Heart right ventricle (tissue), 16 donors: ENCODE measurements at regions not wholly inside any gene's neighbourhood (a gene's known extent, or its start where the extent isn't known, plus 50 kb on each side); places are given as distances from the start of the nearest gene placed in this dataset.
A peak's percentile ranks its signal among the peaks of the same experiment; 100 is the strongest.
"Not testable (repeated sequence)": the region's sequence is repeated elsewhere in the genome, so short reads cannot be mapped to it uniquely, and the experiment has no call there.

ENCODE experiments used
- ATAC-seq, 8 donors: fragments of 200-7000 bp; cut with Tn5 transposase; one replicate each; pipeline ENCODE4 v1.9.1; 2020; ENCODE audit warnings: mild to moderate bottlenecking in 8 of 8, moderate library complexity in 8 of 8, moderate number of reproducible peaks in 1 of 8
- DNase-seq, 2 donors: peaks; one replicate each; pipeline ENCODE4 v3.0.0-alpha.2; 2020
- H3K27ac ChIP-seq, 10 donors: fragments of 200-600 bp; sonication (generic) in 2 of 10; one replicate each; pipeline versions ENCODE4 v1.5.0 to v1.8.0; 2020 to 2022; ENCODE audit warnings: mild to moderate bottlenecking in 3 of 10
- H3K27me3 ChIP-seq, 7 donors: fragments of 200-600 bp; one replicate each; pipeline ENCODE4 v1.8.0; 2021 to 2022; ENCODE audit warnings: mild to moderate bottlenecking in 2 of 7
- H3K36me3 ChIP-seq, 9 donors: fragments of 200-600 bp; sonication (generic) in 1 of 9; one replicate each; pipeline versions ENCODE4 v1.5.0 to v1.8.0; 2020 to 2022; ENCODE audit warnings: mild to moderate bottlenecking in 2 of 9
- H3K4me1 ChIP-seq, 9 donors: fragments of 200-600 bp; sonication (generic) in 1 of 9; one replicate each; pipeline versions ENCODE4 v1.5.0 to v1.8.0; 2020 to 2022; ENCODE audit warnings: mild to moderate bottlenecking in 4 of 9
- H3K4me3 ChIP-seq, 10 donors: fragments of 200-600 bp; sonication (generic) in 2 of 10; one replicate each; pipeline versions ENCODE4 v1.5.0 to v1.8.0; 2020 to 2022; ENCODE audit warnings: mild to moderate bottlenecking in 7 of 10, moderate library complexity in 2 of 10
- H3K9me3 ChIP-seq, 11 donors: fragments of 200-600 bp in 10 of 11; sonication (generic) in 2 of 11; one replicate each; pipeline versions ENCODE4 v1.5.0 to v1.8.0; 2013 to 2022; ENCODE audit warnings: mild to moderate bottlenecking in 2 of 11, control low read depth in 1 of 11, moderate library complexity in 1 of 11
- CTCF ChIP-seq, 9 donors: fragments of 200-600 bp; sonication (generic) in 2 of 9; IDR thresholded peaks; one replicate each; pipeline versions ENCODE4 v1.5.0 to v1.8.0; 2021 to 2022; ENCODE audit warnings: antibody characterized with exemption in 9 of 9, mild to moderate bottlenecking in 5 of 9, moderate library complexity in 1 of 9
- WGBS, 2 donors: extraction: QIAGEN DNeasy Blood & Tissue Kit; methylation state at CpG; one replicate each; pipeline ENCODE4 v1.1.7; 2013; ENCODE audit warnings: inconsistent platforms in 1 of 2; 5-methylcytosine and 5-hydroxymethylcytosine counted together
- intact Hi-C, 10 donors: fragments of 100-400 bp; cut with DNase I; formaldehyde crosslinking; loops; one replicate each; pipeline versions ENCODE4 v1.11.1 to v1.14.2; 2022
- donor health status: Arrhythmogenic right ventricular cardiomyopathy.
- donor health status: ischemic (EF 13 %, LVEDD 7.1; RV severe dilation, severe dysfunction).
- donor health status: healthy with polysubstance abuse.
- donor health status: DM: no; HTN: yes; CAD: no.
- donor health status: DM: no; HTN: no; CAD: no.
- donor health status: ischemic (EF 25% LVEDD 6.9; RV normal size, moderate dysfunction).
- donor health status: ischemic (EF 25% LVEDD 5.7; RV mildly dilated, moderate dysfunction).
- donor health status: healthy.
- donor health status: DM: yes; HTN: yes; CAD: no.
- donor health status: Ischemic cardiomyopathy.
- donor health status: ischemic (EF 35%, LVEDD 5.7; RV mildly dilated, moderate dysfunction).
- donor health status: nonischemic (EF 11% LVEDD 7.7; RV severe dilation, severe dysfunction).
- donor health status: DM: yes; HTN: yes; CAD: no.
- donor health status: PGD.
- donor health status: ischemic (EF 29% LVEDD 5.4; RV normal size, mild dysfunction).
- donor health status: nonischemic (EF 23%, LVEDD 6.1; RV moderate dilation, normal function).

DNA sequence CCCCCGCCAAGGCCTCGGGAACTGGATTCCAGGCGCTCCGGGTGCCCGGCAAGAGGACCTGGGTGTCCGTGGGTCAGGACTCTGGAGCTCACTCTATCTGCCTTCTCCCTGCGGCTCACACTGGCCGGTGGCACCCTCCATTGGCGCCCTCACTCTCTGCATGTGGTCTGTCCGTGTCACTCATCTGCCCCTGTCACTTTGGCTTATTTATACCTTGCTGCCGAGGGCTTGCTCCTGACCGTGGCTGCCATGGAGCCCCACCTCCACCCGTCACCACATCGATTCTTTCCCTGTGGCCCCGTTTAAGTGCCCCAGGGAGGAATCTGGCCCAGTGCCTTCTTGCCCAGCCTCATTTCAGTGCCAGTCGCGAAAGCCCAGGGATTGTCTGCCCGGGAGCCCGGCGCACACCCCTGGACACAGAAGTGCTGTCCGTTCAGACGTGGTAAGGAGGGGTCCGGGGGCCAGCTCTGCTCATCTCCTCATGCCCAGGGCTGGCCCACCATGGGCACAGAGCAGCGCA lies 113.5 kb downstream of the NPIPB11 start:
- WGBS, 2 donors = 48 to 51% methylated on average over 21 to 23 of the region's 24 CpGs
- H3K27ac ChIP-seq = peak overlapping the region; percentile 61 to 89 (median 82)
- TF ChIP-seq CTCF (IDR thresholded peaks at IDR 0.05) = peak in 3 of 9 donors; percentile 17 to 39 (median 18)
- H3K36me3 ChIP-seq, intact Hi-C loops, H3K9me3 ChIP-seq, H3K27me3 ChIP-seq: not testable (repeated sequence)
- H3K4me1 ChIP-seq = peaks cover 17 to 64% (median 31%) of the 10 kb centered on the region in 9 donors
- peak; percentile 2 to 57 (median 38) for ATAC-seq
- peak in 1 of 2 donors; percentile 68 for DNase-seq
- H3K4me3 ChIP-seq = peak overlapping the region in 7 of 10 donors; percentile 17 to 43 (median 26)

DNA sequence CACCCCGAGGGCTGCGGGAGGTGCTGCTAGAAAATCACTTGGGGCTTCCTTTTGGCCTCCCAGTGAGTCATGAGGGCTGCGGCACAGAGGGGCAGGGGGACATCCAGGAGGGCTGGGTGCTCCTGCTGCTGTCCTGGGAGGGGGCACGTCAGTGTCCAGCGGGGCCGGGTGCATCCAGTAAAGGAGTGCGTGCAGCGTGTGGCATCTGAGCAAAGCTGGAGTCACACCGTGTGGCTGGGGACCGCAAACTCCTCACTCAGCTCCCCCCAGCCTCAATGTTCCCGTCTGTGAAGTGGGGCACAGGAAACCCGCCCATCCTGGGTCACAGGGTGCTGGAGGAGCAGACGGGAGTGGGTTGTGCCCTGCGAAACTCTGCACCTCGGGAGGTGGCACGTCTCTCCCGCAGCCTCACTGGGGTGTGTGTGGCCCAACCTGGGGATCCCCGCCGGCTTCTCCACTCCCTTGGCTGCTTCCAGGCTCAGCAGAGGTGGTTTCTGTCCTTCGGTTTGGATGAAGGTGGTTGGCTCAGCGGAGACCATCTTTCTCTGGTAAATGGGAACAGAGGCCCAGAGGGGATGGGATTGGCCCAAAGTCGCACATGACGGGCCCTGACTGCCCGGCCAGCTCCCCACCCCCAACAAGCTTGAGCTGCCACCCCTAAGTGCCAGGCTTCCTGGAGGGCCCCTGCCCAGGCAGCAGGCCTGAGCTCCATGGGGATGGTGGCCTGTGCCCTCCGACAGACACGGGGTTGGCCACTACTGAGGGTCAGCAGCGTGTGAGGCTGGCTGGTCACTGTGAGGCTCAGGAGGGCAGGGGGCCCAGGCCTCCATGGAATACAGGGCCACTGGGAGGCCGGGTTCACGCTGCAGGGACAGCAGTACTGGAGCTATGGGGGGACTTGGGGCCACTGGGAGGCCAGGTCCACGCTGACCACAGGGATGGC lies 114.9 kb downstream of the NPIPB11 start:
- Histone ChIP-seq H3K27ac (peak overlapping the region; percentile 64 to 89 (median 83)), H3K4me1 (peaks cover 21 to 69% (median 34%) of the 10 kb centered on the region in 9 donors)
- intact Hi-C loops, H3K4me3 ChIP-seq, H3K9me3 ChIP-seq, DNase-seq, H3K27me3 ChIP-seq, H3K36me3 ChIP-seq: not testable (repeated sequence)
- WGBS, 2 donors = 72 to 80% methylated on average over 27 of the region's 30 CpGs
- ATAC-seq = peak in 3 of 8 donors; percentile 0 to 2 (median 0)

DNA sequence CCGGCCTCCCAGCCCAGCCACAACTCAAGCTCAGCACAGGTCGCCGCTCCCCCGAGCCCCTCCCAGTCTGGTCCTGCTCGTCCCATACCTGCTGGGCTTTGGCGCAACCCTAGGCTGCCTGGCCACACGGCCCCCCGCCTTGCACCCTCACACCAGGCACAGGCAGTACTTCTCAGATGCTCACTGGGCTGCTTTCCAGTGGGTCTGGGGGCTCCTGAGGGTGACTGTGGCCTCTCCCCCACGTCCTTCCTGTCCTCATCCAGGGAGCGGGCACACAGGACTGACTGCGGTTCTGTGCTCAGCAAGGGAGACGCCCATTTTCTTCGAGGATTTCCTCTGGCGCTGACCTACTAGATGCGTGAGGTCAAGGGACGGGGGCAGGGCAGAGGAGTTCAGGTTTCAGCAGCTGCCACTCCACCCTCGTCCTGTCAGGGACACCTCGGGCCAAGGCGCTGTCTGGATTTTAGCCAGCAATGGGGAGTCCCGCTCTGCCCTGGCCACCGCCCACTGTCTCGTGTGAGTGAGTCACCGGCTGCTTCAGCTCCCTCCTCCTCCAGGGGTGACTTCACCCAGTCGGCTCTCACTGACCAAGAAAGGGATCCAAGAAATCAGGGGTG lies 115.8 kb downstream of the NPIPB11 start:
- Histone ChIP-seq H3K27ac (peak overlapping the region; percentile 63 to 89 (median 82)), H3K27me3 (no peaks in the 10 kb centered on the region), H3K4me1 (peaks cover 21 to 64% (median 35%) of the 10 kb centered on the region in 9 donors), H3K36me3 (no peaks in the 10 kb centered on the region), H3K4me3 (peak overlapping the region in 9 of 10 donors; percentile 4 to 47 (median 31)), H3K9me3 (no peaks in the 10 kb centered on the region)
- ATAC-seq = peak; percentile 77 to 93 (median 85)
- WGBS, 2 donors = 8 to 19% methylated on average over 19 to 20 of the region's 24 CpGs
- intact Hi-C loops = no loop called here
- DNase-seq = peak; percentile 95
- TF ChIP-seq CTCF (IDR thresholded peaks at IDR 0.05) = no peak

- Histone ChIP-seq H3K4me3 (peak overlapping the region in 3 of 10 donors; percentile 43 to 47 (median 45)), H3K4me1 (peaks cover 21 to 73% (median 39%) of the 10 kb centered on the region in 9 donors), H3K27ac (peak overlapping the region; percentile 35 to 89 (median 76))
- H3K36me3 ChIP-seq, intact Hi-C loops, DNase-seq, H3K9me3 ChIP-seq, H3K27me3 ChIP-seq: not testable (repeated sequence)
- ATAC-seq = peak in 7 of 8 donors; percentile 3 to 26 (median 6)
- 80 to 88% methylated on average over 10 to 13 of the region's 13 CpGs for WGBS, 2 donors
These were observed 116.8 kb downstream of the NPIPB11 start for GRCh38 chr16:29289516-29290239.

DNA sequence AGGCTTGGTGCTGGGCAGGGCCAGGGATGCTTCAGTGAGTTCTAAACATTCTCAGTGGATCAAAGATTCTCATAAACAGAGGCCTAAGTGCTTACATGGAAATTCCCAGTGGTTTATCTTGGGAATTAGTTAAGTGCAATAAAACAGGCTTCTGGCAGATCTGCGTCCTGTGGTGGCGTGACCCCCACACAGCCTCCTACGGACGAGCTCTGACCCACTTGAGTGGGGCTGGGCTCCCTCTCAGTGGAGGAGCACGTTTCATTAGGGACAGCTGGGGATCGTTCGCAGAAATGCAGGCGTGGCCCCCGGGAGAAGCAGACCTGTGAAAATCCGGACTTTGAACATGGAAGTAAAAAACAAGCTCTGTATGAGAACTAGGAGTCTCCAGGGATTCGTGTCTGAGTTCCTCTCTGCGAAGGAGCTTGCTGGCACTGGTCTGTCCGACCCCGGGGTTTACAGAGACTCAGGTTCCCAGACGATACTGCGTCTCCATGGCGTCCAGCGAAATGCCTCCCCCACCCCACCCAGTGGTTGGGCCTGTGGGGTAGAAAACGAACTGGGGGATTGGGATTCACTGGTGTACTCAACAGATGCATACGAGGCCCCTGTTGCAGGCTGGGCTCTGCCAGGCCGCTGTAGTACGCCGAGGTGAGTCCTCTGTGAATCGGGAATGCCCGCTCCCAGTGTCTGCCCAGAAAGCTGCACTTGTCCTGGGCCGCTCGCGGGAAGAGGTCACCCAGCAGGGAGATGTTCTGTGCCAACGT lies 117.6 kb downstream of the NPIPB11 start:
- ATAC-seq = peak in 2 of 8 donors; percentile 5 to 8
- Histone ChIP-seq H3K27ac (peak overlapping the region in 9 of 10 donors; percentile 47 to 89 (median 79)), H3K4me1 (peaks cover 21 to 72% (median 38%) of the 10 kb centered on the region in 9 donors)
- H3K9me3 ChIP-seq, H3K27me3 ChIP-seq, intact Hi-C loops, H3K36me3 ChIP-seq, DNase-seq, H3K4me3 ChIP-seq: not testable (repeated sequence)
- WGBS, 2 donors = 77 to 79% methylated on average over 28 to 29 of the region's 29 CpGs

GRCh38 chr16:29287871-29288535 lies 118.5 kb downstream of the NPIPB11 start:
- H3K9me3 ChIP-seq, H3K27me3 ChIP-seq, ATAC-seq, H3K4me3 ChIP-seq, DNase-seq, H3K36me3 ChIP-seq, intact Hi-C loops: not testable (repeated sequence)
- WGBS, 2 donors = 61 to 76% methylated on average over 13 to 14 of the region's 14 CpGs
- peaks cover 21 to 72% (median 38%) of the 10 kb centered on the region in 9 donors for H3K4me1 ChIP-seq
- peak overlapping the region in 8 of 10 donors; percentile 47 to 89 (median 80) for H3K27ac ChIP-seq

GRCh38 chr16:29287246-29287645 lies 119.3 kb downstream of the NPIPB11 start:
- DNase-seq, ATAC-seq, intact Hi-C loops, H3K27me3 ChIP-seq, H3K36me3 ChIP-seq, H3K4me3 ChIP-seq, H3K9me3 ChIP-seq: not testable (repeated sequence)
- H3K4me1 ChIP-seq = peaks cover 16 to 65% (median 38%) of the 10 kb centered on the region in 9 donors
- peak overlapping the region in 2 of 10 donors; percentile 83 to 89 for H3K27ac ChIP-seq
- WGBS, 2 donors = 81 to 86% methylated on average over 3 to 4 of the region's 5 CpGs
